Retinal pigment epithelial cell (primary cell): ENCODE measurements at regions not wholly inside any gene's neighbourhood (a gene's known extent, or its start where the extent isn't known, plus 50 kb on each side); places are given as distances from the start of the nearest gene placed in this dataset.

ENCODE experiments used
- DNase-seq: peaks from one replicate; pipeline ENCODE4 v3.0.0-alpha.2; 2010; ENCODE audit warnings: low read depth
- H3K4me3 ChIP-seq: 2 replicates; pipeline ENCODE4 v1.5.1; 2011; ENCODE audit warnings: mild to moderate bottlenecking, low read length, control low read depth, moderate library complexity
- TF ChIP-seq, protein P1 (sequence below): conservative IDR thresholded peaks from 2 replicates; pipeline ENCODE4 v1.5.1; 2011; ENCODE audit warnings: low read depth, low read length, control low read depth, inconsistent platforms

DNA sequence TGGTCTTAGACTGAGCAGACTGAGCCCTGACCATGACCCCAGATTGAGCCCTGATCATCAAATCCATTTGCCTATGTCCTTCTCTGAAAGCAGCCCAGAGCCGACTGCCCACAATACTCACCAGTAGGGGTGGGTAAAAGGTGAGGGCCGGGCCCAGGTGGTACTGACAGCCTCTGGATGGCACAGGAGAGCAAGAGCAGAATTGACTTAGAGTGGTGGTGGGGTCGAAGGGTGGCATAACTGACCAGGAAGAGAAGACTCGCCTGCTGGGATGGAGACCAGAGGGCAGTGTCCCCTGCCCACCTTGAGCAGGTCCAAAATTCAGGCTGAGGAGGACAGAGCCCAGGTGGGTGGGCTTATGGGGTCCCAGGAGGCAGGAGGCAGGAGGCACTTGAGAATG lies 161.3 kb upstream of the POU3F1 start:
- no peak overlapping the region for H3K4me3 ChIP-seq
- DNase-seq, result no peak
- TF ChIP-seq, protein P1, sequence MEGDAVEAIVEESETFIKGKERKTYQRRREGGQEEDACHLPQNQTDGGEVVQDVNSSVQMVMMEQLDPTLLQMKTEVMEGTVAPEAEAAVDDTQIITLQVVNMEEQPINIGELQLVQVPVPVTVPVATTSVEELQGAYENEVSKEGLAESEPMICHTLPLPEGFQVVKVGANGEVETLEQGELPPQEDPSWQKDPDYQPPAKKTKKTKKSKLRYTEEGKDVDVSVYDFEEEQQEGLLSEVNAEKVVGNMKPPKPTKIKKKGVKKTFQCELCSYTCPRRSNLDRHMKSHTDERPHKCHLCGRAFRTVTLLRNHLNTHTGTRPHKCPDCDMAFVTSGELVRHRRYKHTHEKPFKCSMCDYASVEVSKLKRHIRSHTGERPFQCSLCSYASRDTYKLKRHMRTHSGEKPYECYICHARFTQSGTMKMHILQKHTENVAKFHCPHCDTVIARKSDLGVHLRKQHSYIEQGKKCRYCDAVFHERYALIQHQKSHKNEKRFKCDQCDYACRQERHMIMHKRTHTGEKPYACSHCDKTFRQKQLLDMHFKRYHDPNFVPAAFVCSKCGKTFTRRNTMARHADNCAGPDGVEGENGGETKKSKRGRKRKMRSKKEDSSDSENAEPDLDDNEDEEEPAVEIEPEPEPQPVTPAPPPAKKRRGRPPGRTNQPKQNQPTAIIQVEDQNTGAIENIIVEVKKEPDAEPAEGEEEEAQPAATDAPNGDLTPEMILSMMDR, result no peak

DNA sequence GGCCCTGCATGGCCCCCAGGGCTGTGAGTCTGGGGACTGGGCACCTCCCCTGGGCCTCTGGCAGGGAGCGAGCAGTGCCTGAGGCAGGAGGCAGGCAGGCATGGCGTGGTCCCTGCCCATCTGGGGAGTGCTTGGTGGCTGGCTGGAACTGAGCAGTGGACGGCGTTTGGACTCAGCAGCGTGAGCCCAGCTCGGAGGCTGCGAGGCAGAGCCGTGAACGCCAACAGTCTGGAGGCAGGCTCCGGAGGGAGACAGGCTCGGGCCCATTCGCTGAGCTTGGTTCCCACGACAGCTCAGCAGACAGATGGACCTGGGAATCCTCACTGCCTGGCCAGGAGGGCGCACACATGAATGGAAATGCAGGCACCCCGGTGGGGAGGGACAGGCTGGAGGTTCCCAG lies 160.7 kb upstream of the POU3F1 start:
- TF ChIP-seq, protein P1, result no peak
- H3K4me3 ChIP-seq, result no peak overlapping the region
- no peak for DNase-seq

DNA sequence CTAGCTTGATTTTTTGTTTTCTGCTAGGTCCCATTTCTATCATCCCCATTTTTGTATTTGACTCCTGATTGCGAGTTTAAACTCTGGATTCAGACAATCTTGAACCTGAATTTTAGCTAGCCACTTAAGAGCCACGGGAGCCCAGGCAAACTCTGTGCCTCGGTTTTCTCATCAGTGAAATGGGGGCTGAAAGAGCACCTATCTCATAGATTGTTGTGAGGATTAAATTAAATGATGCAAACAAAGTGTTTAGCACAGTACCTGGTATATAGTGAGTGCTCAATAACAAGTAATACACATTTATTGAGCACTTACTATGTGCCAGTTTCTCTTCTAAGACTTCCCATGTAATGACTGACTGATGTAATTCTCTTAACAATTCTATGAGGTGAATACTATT lies 158.1 kb upstream of the POU3F1 start:
- H3K4me3 ChIP-seq, result no peak overlapping the region
- DNase-seq, result no peak
- TF ChIP-seq, protein P1, result no peak

DNA sequence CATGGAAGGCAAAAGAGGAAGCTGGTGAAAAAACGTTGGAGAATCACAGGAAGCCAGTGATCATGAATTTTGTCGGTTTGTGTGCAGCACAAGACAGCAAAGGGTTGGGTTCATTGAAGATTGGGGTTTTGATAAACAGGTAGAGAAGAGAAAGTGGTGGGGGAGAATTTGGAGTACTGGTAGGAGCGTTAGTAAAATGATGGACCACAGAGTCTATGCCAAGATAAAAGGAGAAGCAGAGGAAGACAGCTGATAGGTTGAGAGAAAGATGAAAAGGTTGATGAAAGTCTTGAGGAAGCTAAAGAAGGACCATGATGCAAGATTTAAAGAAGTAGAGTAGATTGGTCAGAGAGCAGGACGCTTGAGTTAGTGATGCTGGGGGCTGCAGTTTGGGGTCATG lies 156.8 kb upstream of the POU3F1 start:
- DNase-seq, result no peak
- TF ChIP-seq, protein P1, result no peak
- H3K4me3 ChIP-seq, result no peak overlapping the region

GRCh38 chr1:38201431-38201830 lies 154.8 kb upstream of the POU3F1 start:
- TF ChIP-seq, protein P1, result no peak

GRCh38 chr1:38198621-38199020 lies 152.0 kb upstream of the POU3F1 start:
- TF ChIP-seq, protein P1, result no peak
- H3K4me3 ChIP-seq, result no peak overlapping the region
- DNase-seq, result no peak

More at GRCh38 chr1:38201431-38201830, 154.8 kb upstream of the POU3F1 start:
- no peak overlapping the region for H3K4me3 ChIP-seq
- no peak for DNase-seq

DNA sequence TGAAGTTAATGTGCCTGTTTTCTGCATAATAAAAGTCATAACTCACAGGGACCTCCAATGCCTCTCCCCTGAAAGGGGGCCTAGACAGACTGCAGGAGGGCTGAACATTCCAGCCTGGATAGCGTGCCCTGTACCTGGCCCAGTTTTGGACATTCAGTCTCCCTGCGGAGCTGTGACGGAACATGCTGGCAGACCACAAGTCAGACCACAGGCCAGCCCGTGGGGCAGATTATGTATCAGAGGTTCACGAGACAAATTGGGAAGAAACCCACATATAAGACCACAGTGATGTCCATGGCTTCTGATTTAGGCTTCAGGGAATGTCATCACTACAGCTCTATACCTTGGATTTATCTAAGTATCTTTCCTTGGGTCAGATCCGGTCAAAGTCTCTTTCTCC lies 151.5 kb upstream of the POU3F1 start:
- TF ChIP-seq, protein P1, result no peak
- DNase-seq, result no peak
- H3K4me3 ChIP-seq, result no peak overlapping the region
